ENCODE measurements at regions not wholly inside any gene's neighbourhood (a gene's known extent, or its start where the extent isn't known, plus 50 kb on each side); places are given as distances from the start of the nearest gene placed in this dataset.

GRCh38 chr4:36753048-36753447 is 471.6 kb downstream of the DTHD1 start:
- no peak for TF ChIP-seq CTCF (IDR thresholded peaks at IDR 0.05; ENCODE audit: unreplicated experiment)
- no peak for DNase-seq (ENCODE audit: low spot score)
- no peaks in the 10 kb centered on the region for H3K4me1 Mint-ChIP-seq (ENCODE audit: unreplicated experiment)
- no peaks in the 10 kb centered on the region for H3K9me3 Mint-ChIP-seq (ENCODE audit: unreplicated experiment)
- no peak overlapping the region for H3K27ac Mint-ChIP-seq (ENCODE audit: unreplicated experiment)
- no peak overlapping the region for H3K4me3 Mint-ChIP-seq (ENCODE audit: unreplicated experiment)
- H3K36me3 Mint-ChIP-seq (ENCODE audit: low read depth, unreplicated experiment), result no peaks in the 10 kb centered on the region
- H3K27me3 Mint-ChIP-seq (ENCODE audit: unreplicated experiment), result peaks cover 1% of the 10 kb centered on the region

GRCh38 chr4:36757580-36758311 is 476.3 kb downstream of the DTHD1 start:
- Mint-ChIP-seq H3K27ac (ENCODE audit: unreplicated experiment) (no peak overlapping the region), H3K4me1 (ENCODE audit: unreplicated experiment) (no peaks in the 10 kb centered on the region), H3K27me3 (ENCODE audit: unreplicated experiment) (no peaks in the 10 kb centered on the region), H3K9me3 (ENCODE audit: unreplicated experiment) (no peaks in the 10 kb centered on the region), H3K36me3 (ENCODE audit: low read depth, unreplicated experiment) (no peaks in the 10 kb centered on the region), H3K4me3 (ENCODE audit: unreplicated experiment) (no peak overlapping the region)
- DNase-seq (ENCODE audit: low spot score), result no peak
- no peak for TF ChIP-seq CTCF (IDR thresholded peaks at IDR 0.05; ENCODE audit: unreplicated experiment)

GRCh38 chr4:36758312-36759178 is 477.1 kb downstream of the DTHD1 start:
- TF ChIP-seq CTCF (IDR thresholded peaks at IDR 0.05; ENCODE audit: unreplicated experiment), result no peak
- Mint-ChIP-seq H3K9me3 (ENCODE audit: unreplicated experiment) (no peaks in the 10 kb centered on the region), H3K27me3 (ENCODE audit: unreplicated experiment) (no peaks in the 10 kb centered on the region), H3K27ac (ENCODE audit: unreplicated experiment) (no peak overlapping the region), H3K4me3 (ENCODE audit: unreplicated experiment) (no peak overlapping the region), H3K4me1 (ENCODE audit: unreplicated experiment) (no peaks in the 10 kb centered on the region), H3K36me3 (ENCODE audit: low read depth, unreplicated experiment) (no peaks in the 10 kb centered on the region)
- DNase-seq (ENCODE audit: low spot score), result no peak

GRCh38 chr4:36761607-36762006 is 480.2 kb downstream of the DTHD1 start:
- no peak for TF ChIP-seq CTCF (IDR thresholded peaks at IDR 0.05; ENCODE audit: unreplicated experiment)

GRCh38 chr4:36763814-36764213 is 480.7 kb upstream of the NWD2 start:
- H3K27me3 Mint-ChIP-seq (ENCODE audit: unreplicated experiment), result no peaks in the 10 kb centered on the region
- H3K27ac Mint-ChIP-seq (ENCODE audit: unreplicated experiment), result no peak overlapping the region
- H3K36me3 Mint-ChIP-seq (ENCODE audit: low read depth, unreplicated experiment), result no peaks in the 10 kb centered on the region
- H3K9me3 Mint-ChIP-seq (ENCODE audit: unreplicated experiment), result no peaks in the 10 kb centered on the region
- no peak overlapping the region for H3K4me3 Mint-ChIP-seq (ENCODE audit: unreplicated experiment)
- TF ChIP-seq CTCF (IDR thresholded peaks at IDR 0.05; ENCODE audit: unreplicated experiment), result no peak
- DNase-seq (ENCODE audit: low spot score), result no peak
- H3K4me1 Mint-ChIP-seq (ENCODE audit: unreplicated experiment), result no peaks in the 10 kb centered on the region

More at GRCh38 chr4:36761607-36762006, 480.2 kb downstream of the DTHD1 start:
- H3K9me3 Mint-ChIP-seq (ENCODE audit: unreplicated experiment), result no peaks in the 10 kb centered on the region
- H3K4me3 Mint-ChIP-seq (ENCODE audit: unreplicated experiment), result no peak overlapping the region
- no peaks in the 10 kb centered on the region for H3K4me1 Mint-ChIP-seq (ENCODE audit: unreplicated experiment)
- DNase-seq (ENCODE audit: low spot score), result no peak
- no peak overlapping the region for H3K27ac Mint-ChIP-seq (ENCODE audit: unreplicated experiment)
- H3K27me3 Mint-ChIP-seq (ENCODE audit: unreplicated experiment), result no peaks in the 10 kb centered on the region
- no peaks in the 10 kb centered on the region for H3K36me3 Mint-ChIP-seq (ENCODE audit: low read depth, unreplicated experiment)
